SIG-M5 (cell line): ENCODE measurements at regions not wholly inside any gene's neighbourhood (a gene's known extent, or its start where the extent isn't known, plus 50 kb on each side); places are given as distances from the start of the nearest gene placed in this dataset.
"Not testable (repeated sequence)": the region's sequence is repeated elsewhere in the genome, so short reads cannot be mapped to it uniquely, and the experiment has no call there.

Experiments
- DNase-seq: peaks from one replicate; lab custom pipeline; 2025; lab: John Stamatoyannopoulos, UW

GRCh38 chr4:3866813-3867129 lies 100.6 kb downstream of the ADRA2C start:
- no peak for DNase-seq

GRCh38 chr4:3867403-3868100 lies 101.4 kb downstream of the ADRA2C start:
- DNase-seq, result no peak

GRCh38 chr4:3868211-3869173 lies 102.3 kb downstream of the ADRA2C start:
- DNase-seq, result no peak

GRCh38 chr4:3869174-3869572 lies 103.0 kb downstream of the ADRA2C start:
- no peak for DNase-seq

GRCh38 chr4:3869661-3870566 lies 103.7 kb downstream of the ADRA2C start:
- DNase-seq, result no peak

GRCh38 chr4:3870567-3870962 lies 104.4 kb downstream of the ADRA2C start:
- DNase-seq, result no peak

- no peak for DNase-seq
Measured at GRCh38 chr4:3871181-3871852, 105.1 kb downstream of the ADRA2C start.

GRCh38 chr4:3871881-3872833 lies 106.0 kb downstream of the ADRA2C start:
- DNase-seq, result no peak

- no peak for DNase-seq
Measured at GRCh38 chr4:3872834-3873313, 106.7 kb downstream of the ADRA2C start.

- no peak for DNase-seq
Measured at GRCh38 chr4:3873408-3874027, 107.3 kb downstream of the ADRA2C start.

- DNase-seq, result no peak
Measured at GRCh38 chr4:3874028-3874415, 107.8 kb downstream of the ADRA2C start.

GRCh38 chr4:3874525-3875110 lies 108.4 kb downstream of the ADRA2C start:
- DNase-seq, result no peak

- DNase-seq, result no peak
Measured at GRCh38 chr4:3875466-3875865, 109.3 kb downstream of the ADRA2C start.

GRCh38 chr4:3876057-3876845 lies 110.1 kb downstream of the ADRA2C start:
- not testable (repeated sequence) for DNase-seq

- no peak for DNase-seq
Measured at GRCh38 chr4:3877236-3877635, 111.1 kb downstream of the ADRA2C start.

GRCh38 chr4:3877868-3878267 lies 111.7 kb downstream of the ADRA2C start:
- DNase-seq, result no peak

- DNase-seq, result no peak
Measured at GRCh38 chr4:3878678-3879077, 112.5 kb downstream of the ADRA2C start.

GRCh38 chr4:3879681-3880614 lies 113.8 kb downstream of the ADRA2C start:
- no peak for DNase-seq
